ENCODE measurements at regions not wholly inside any gene's neighbourhood (a gene's known extent, or its start where the extent isn't known, plus 50 kb on each side); places are given as distances from the start of the nearest gene placed in this dataset.
A peak's percentile ranks its signal among the peaks of the same experiment; 100 is the strongest.

- H3K4me2 ChIP-seq (ENCODE audit: insufficient read depth, insufficient read length, low read length), result no peak overlapping the region
- peak overlapping the region; percentile 53 for H2AFZ ChIP-seq (ENCODE audit: low read length)
- Mint-ChIP-seq H3K27ac (peak overlapping the region; percentile 44 to 74 (median 45); a peak in 2 of 7 replicates), H3K4me1 (peaks cover 10 to 11% of the 10 kb centered on the region in 2 experiments), H3K4me3 (no peak overlapping the region), H3K36me3 (ENCODE audit: insufficient read depth in 1 of 3, low read depth in 3 of 3) (no peaks in the 10 kb centered on the region; a peak in 1 of 7 replicates), H3K27me3 (ENCODE audit: low read depth) (no peaks in the 10 kb centered on the region; the same call in 1 of the 2 replicates), H3K9me3 (no peaks in the 10 kb centered on the region)
- no peaks in the 10 kb centered on the region for H4K20me1 ChIP-seq (ENCODE audit: control insufficient read depth, insufficient read depth, insufficient read length)
- H2BK12ac ChIP-seq (ENCODE audit: insufficient read length, low read depth, low read length), result no peak overlapping the region
- no peak overlapping the region for H2BK5ac ChIP-seq (ENCODE audit: insufficient read length, low read length)
- no peak overlapping the region for H2BK15ac ChIP-seq (ENCODE audit: low read depth, low read length)
- no peak overlapping the region for H3K14ac ChIP-seq (ENCODE audit: insufficient read depth, low read length)
- H2BK120ac ChIP-seq (ENCODE audit: low read depth, low read length, poor library complexity, severe bottlenecking), result no peak overlapping the region
- H3K79me2 ChIP-seq (ENCODE audit: insufficient read depth, low read length), result no peaks in the 10 kb centered on the region
- no peak overlapping the region for H4K91ac ChIP-seq (ENCODE audit: insufficient read length, low read depth, low read length)
- WGBS (ENCODE audit: extremely low coverage, insufficient read length, low lambda C conversion rate), result no CpG with 5 or more reads among the region's 5 CpGs
- no peaks in the 10 kb centered on the region; the same call in 1 of the 2 replicates for H3K4me1 ChIP-seq (ENCODE audit: insufficient read depth, low read length)
- H3K56ac ChIP-seq (ENCODE audit: insufficient read length, low read depth, low read length), result no peak overlapping the region
- no peak overlapping the region for H3K27ac ChIP-seq (ENCODE audit: insufficient read length, low read depth, low read length)
- no peak overlapping the region for H4K5ac ChIP-seq (ENCODE audit: insufficient read length, low read depth, low read length)
- no peak overlapping the region for H2AK5ac ChIP-seq (ENCODE audit: insufficient read length, low read length)
- no peak overlapping the region for H3K18ac ChIP-seq (ENCODE audit: insufficient read length, low read depth, low read length)
- DNase-seq, result no peak
- H3K9ac ChIP-seq (ENCODE audit: extremely low read depth, insufficient read length, low read length), result no peak overlapping the region
- H3K27me3 ChIP-seq (ENCODE audit: insufficient read depth, low read length), result no peaks in the 10 kb centered on the region
- H3T11ph ChIP-seq (ENCODE audit: low read length), result no peak overlapping the region
- no peaks in the 10 kb centered on the region for H3K79me1 ChIP-seq (ENCODE audit: insufficient read depth, low read depth, low read length, poor library complexity, severe bottlenecking)
- no peaks in the 10 kb centered on the region for H3K9me3 ChIP-seq (ENCODE audit: control insufficient read depth, low read depth, low read length)
- H3K4ac ChIP-seq (ENCODE audit: low read depth, low read length), result no peak overlapping the region
- H2BK20ac ChIP-seq (ENCODE audit: low read depth, low read length, poor library complexity, severe bottlenecking), result no peak overlapping the region
- H3K23ac ChIP-seq (ENCODE audit: insufficient read length, low read depth, low read length), result no peak overlapping the region
- no peak overlapping the region for H4K8ac ChIP-seq (replicated peaks; ENCODE audit: insufficient read length, low read depth, low read length)
- TF ChIP-seq CTCF (conservative IDR thresholded peaks at IDR 0.05), result no peak
- H3K23me2 ChIP-seq (ENCODE audit: insufficient read length, low read depth, low read length, poor library complexity, severe bottlenecking), result no peaks in the 10 kb centered on the region
Measured at GRCh38 chr5:122612901-122613300, 162.0 kb upstream of the SNX2 start.

Measured in H9 (cell line).